Colonic mucosa (tissue), 4 donors: ENCODE measurements at regions not wholly inside any gene's neighbourhood (a gene's known extent, or its start where the extent isn't known, plus 50 kb on each side); places are given as distances from the start of the nearest gene placed in this dataset.

Experiments used
- DNase-seq: peaks from one replicate; pipeline ENCODE4 v3.0.0-alpha.2; 2020
- H3K27ac ChIP-seq: fragments of 200-600 bp; one replicate; pipeline ENCODE4 v1.8.0; 2021
- H3K27me3 ChIP-seq: fragments of 200-600 bp; one replicate; pipeline ENCODE4 v1.8.0; 2021
- H3K36me3 ChIP-seq: fragments of 200-600 bp; one replicate; pipeline ENCODE4 v1.8.0; 2021
- H3K4me1 ChIP-seq: fragments of 200-600 bp; one replicate; pipeline ENCODE4 v1.8.0; 2021; ENCODE audit warnings: mild to moderate bottlenecking
- H3K4me3 ChIP-seq: fragments of 200-600 bp; one replicate; pipeline ENCODE4 v1.8.0; 2021
- H3K9ac ChIP-seq, 2 donors: one replicate each; pipeline ENCODE4 v1.7.0; 2013; ENCODE audit warnings: control low read depth in 2 of 2, low read depth in 2 of 2, low read length in 2 of 2
- H3K9me3 ChIP-seq: fragments of 200-600 bp; one replicate; pipeline ENCODE4 v1.8.0; 2021
- CTCF ChIP-seq: fragments of 200-600 bp; IDR thresholded peaks from one replicate; pipeline ENCODE4 v1.8.0; 2022; ENCODE audit warnings: antibody characterized with exemption, mild to moderate bottlenecking
- intact Hi-C: fragments of 100-400 bp; cut with DNase I; formaldehyde crosslinking; loops from one replicate; pipeline ENCODE4 v1.14.1; 2022
- donor health status: healthy.
- donor health status: DM: no; HTN: no; CAD: no.
- donor health status: DM: no; HTN: no; CAD: no.

GRCh38 chr1:67607286-67607685 lies 77.7 kb upstream of the GADD45A start:
- H3K4me3 ChIP-seq = no peak overlapping the region
- intact Hi-C loops = no loop called here
- no peaks in the 10 kb centered on the region for H3K4me1 ChIP-seq
- H3K27ac ChIP-seq = no peak overlapping the region
- H3K9ac ChIP-seq = no peak overlapping the region
- no peaks in the 10 kb centered on the region for H3K27me3 ChIP-seq
- DNase-seq = no peak
- no peak for TF ChIP-seq CTCF
- H3K36me3 ChIP-seq = no peaks in the 10 kb centered on the region
- H3K9me3 ChIP-seq = no peaks in the 10 kb centered on the region

GRCh38 chr1:67607699-67608098 lies 77.3 kb upstream of the GADD45A start:
- H3K4me3 ChIP-seq = no peak overlapping the region
- H3K36me3 ChIP-seq = no peaks in the 10 kb centered on the region

DNA sequence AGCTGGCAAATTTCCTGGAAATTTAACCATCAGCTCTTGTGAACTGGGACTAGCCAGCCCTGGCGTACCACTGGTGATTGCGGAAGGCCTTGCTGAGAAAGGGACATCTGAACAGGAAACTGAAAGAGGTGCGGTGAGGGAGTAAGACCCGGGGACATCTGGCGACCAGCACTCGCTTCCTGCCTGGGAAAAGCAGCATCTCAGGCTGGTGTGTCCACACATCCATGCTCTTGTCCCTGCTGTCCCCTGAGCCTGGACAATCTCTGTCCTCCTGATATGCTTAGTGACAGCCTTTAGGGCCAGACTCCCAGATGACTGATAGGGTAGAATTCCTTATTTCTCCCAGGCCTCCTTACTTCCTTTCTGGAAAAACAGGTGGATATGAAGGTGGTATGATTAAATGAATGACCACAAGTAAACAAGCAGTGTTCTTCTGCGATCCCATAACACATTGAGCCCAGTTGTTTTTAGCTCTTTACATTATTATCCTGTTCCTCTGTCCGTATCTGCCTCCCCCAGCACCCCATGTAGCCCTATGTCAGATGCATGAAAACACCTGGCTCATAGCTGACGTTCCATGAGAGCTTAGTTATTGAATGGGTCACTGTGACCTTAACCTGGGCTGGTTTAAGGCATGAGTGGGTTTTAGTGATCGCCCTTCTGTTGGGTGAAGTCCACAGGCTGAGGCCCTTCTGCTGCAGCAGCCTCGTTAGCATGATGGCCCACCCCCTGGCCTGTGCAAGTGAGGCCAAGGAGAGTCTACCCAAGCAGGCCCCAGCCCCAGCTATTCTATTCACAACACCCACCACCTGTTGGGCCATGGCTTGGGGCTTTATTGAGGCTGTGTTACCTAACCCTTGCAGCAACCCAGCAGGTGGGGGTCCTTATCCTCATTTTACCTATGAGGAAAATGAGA lies 76.1 kb upstream of the GADD45A start:
- intact Hi-C loops = no loop called here
- no peaks in the 10 kb centered on the region for H3K27me3 ChIP-seq
- H3K9me3 ChIP-seq = no peaks in the 10 kb centered on the region
- H3K9ac ChIP-seq = no peak overlapping the region
- no peak for TF ChIP-seq CTCF
- no peaks in the 10 kb centered on the region for H3K4me1 ChIP-seq
- H3K4me3 ChIP-seq = no peak overlapping the region
- no peaks in the 10 kb centered on the region for H3K36me3 ChIP-seq
- DNase-seq = no peak
- no peak overlapping the region for H3K27ac ChIP-seq

More at GRCh38 chr1:67607699-67608098, 77.3 kb upstream of the GADD45A start:
- DNase-seq = no peak
- H3K4me1 ChIP-seq = no peaks in the 10 kb centered on the region
- TF ChIP-seq CTCF = no peak
- no peaks in the 10 kb centered on the region for H3K27me3 ChIP-seq
- no peaks in the 10 kb centered on the region for H3K9me3 ChIP-seq
- intact Hi-C loops = no loop called here
- no peak overlapping the region for H3K9ac ChIP-seq
- H3K27ac ChIP-seq = no peak overlapping the region

GRCh38 chr1:67609577-67610341 lies 75.2 kb upstream of the GADD45A start:
- no peak overlapping the region for H3K4me3 ChIP-seq
- no peaks in the 10 kb centered on the region for H3K4me1 ChIP-seq
- no peaks in the 10 kb centered on the region for H3K9me3 ChIP-seq
- no peak for DNase-seq
- H3K36me3 ChIP-seq = no peaks in the 10 kb centered on the region
- intact Hi-C loops = no loop called here
- no peak overlapping the region for H3K9ac ChIP-seq
- TF ChIP-seq CTCF = no peak
- H3K27me3 ChIP-seq = no peaks in the 10 kb centered on the region
- H3K27ac ChIP-seq = no peak overlapping the region

GRCh38 chr1:67610450-67610849 lies 74.6 kb upstream of the GADD45A start:
- Histone ChIP-seq H3K9ac (no peak overlapping the region), H3K36me3 (no peaks in the 10 kb centered on the region), H3K4me1 (no peaks in the 10 kb centered on the region), H3K9me3 (no peaks in the 10 kb centered on the region), H3K27me3 (no peaks in the 10 kb centered on the region), H3K4me3 (no peak overlapping the region), H3K27ac (no peak overlapping the region)
- intact Hi-C loops = no loop called here
- no peak for DNase-seq
- TF ChIP-seq CTCF = no peak
